ENCODE measurements at regions not wholly inside any gene's neighbourhood (a gene's known extent, or its start where the extent isn't known, plus 50 kb on each side); places are given as distances from the start of the nearest gene placed in this dataset.

DNA sequence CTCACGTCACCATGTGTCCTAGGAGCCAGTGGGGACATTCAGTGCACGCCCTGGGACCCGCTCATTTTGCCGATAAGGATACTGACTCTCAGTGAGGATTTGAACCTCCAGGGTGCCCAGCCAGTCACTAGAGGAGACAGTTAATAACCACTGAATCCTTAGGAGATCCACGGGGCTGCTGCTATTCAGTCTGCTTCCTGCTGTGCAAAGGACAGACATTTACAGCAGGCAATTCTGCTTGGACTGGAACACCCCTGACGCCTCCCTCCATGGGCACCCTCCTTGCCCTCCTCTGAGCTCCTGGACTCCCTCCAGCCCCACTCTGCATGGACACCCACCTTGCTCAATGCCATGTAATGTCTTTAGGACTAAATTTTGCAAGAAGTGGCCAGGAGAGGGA lies 265.5 kb downstream of the EIPR1 start:
- no peak for TF ChIP-seq EZH2 (IDR thresholded peaks at IDR 0.05; ENCODE audit: low read length, missing control alignments)
- TF ChIP-seq, protein P1, sequence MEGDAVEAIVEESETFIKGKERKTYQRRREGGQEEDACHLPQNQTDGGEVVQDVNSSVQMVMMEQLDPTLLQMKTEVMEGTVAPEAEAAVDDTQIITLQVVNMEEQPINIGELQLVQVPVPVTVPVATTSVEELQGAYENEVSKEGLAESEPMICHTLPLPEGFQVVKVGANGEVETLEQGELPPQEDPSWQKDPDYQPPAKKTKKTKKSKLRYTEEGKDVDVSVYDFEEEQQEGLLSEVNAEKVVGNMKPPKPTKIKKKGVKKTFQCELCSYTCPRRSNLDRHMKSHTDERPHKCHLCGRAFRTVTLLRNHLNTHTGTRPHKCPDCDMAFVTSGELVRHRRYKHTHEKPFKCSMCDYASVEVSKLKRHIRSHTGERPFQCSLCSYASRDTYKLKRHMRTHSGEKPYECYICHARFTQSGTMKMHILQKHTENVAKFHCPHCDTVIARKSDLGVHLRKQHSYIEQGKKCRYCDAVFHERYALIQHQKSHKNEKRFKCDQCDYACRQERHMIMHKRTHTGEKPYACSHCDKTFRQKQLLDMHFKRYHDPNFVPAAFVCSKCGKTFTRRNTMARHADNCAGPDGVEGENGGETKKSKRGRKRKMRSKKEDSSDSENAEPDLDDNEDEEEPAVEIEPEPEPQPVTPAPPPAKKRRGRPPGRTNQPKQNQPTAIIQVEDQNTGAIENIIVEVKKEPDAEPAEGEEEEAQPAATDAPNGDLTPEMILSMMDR (conservative IDR thresholded peaks at IDR 0.05 in 1 of 2, IDR thresholded peaks at IDR 0.05 in 1 of 2; ENCODE audit: low read depth in 1 of 2, low read length in 2 of 2): no peak

Data from fibroblast of lung (primary cell).